ENCODE measurements at regions not wholly inside any gene's neighbourhood (a gene's known extent, or its start where the extent isn't known, plus 50 kb on each side); places are given as distances from the start of the nearest gene placed in this dataset.

GRCh38 chr10:65778753-65779152, 1147.1 kb upstream of the LRRTM3 start:
- Histone ChIP-seq H3K27me3 (replicated peaks; ENCODE audit: control insufficient read depth, insufficient read depth, low read length) (no peaks in the 10 kb centered on the region), H3K9me3 (no peaks in the 10 kb centered on the region), H3K4me1 (no peaks in the 10 kb centered on the region), H3K36me3 (ENCODE audit: control insufficient read depth, insufficient read depth, low read length) (no peaks in the 10 kb centered on the region), H3K4me3 (ENCODE audit: low read depth, low read length) (no peak overlapping the region)
- POLR2A ChIA-PET = no interaction called here
- no peak overlapping the region for H3K4me3 Mint-ChIP-seq (ENCODE audit: unreplicated experiment)
- BruUV-seq (replicated peaks) = no TSS peak
- H3K27me3 Mint-ChIP-seq (ENCODE audit: insufficient read depth, unreplicated experiment) = no peaks in the 10 kb centered on the region
- CTCF ChIA-PET = no interaction called here
- intact Hi-C loops (cut with micrococcal nuclease; ENCODE audit: unreplicated experiment) = no loop called here
- H3K36me3 Mint-ChIP-seq (ENCODE audit: insufficient read depth, unreplicated experiment) = no peaks in the 10 kb centered on the region
- no peak for DNase-seq
- no peak for TF ChIP-seq CTCF (IDR thresholded peaks at IDR 0.05; ENCODE audit: insufficient read depth in 1 of 2, low read depth in 1 of 2, low read length in 1 of 2, severe bottlenecking in 1 of 2, unreplicated experiment in 1 of 2)
- H3K9me3 Mint-ChIP-seq (ENCODE audit: unreplicated experiment) = no peaks in the 10 kb centered on the region
- no peaks in the 10 kb centered on the region for H3K4me1 Mint-ChIP-seq (ENCODE audit: low read depth, unreplicated experiment)
- H3K27ac Mint-ChIP-seq (ENCODE audit: unreplicated experiment) = no peak overlapping the region

GRCh38 chr10:65779985-65780384, 1145.9 kb upstream of the LRRTM3 start:
- intact Hi-C loops (cut with micrococcal nuclease; ENCODE audit: unreplicated experiment) = no loop called here
- Histone ChIP-seq H3K4me1 (no peaks in the 10 kb centered on the region), H3K4me3 (ENCODE audit: low read depth, low read length) (no peak overlapping the region), H3K9me3 (no peaks in the 10 kb centered on the region), H3K27me3 (replicated peaks; ENCODE audit: control insufficient read depth, insufficient read depth, low read length) (no peaks in the 10 kb centered on the region), H3K36me3 (ENCODE audit: control insufficient read depth, insufficient read depth, low read length) (no peaks in the 10 kb centered on the region)
- no peaks in the 10 kb centered on the region for H3K36me3 Mint-ChIP-seq (ENCODE audit: insufficient read depth, unreplicated experiment)
- POLR2A ChIA-PET = no interaction called here
- no peak for TF ChIP-seq CTCF (IDR thresholded peaks at IDR 0.05; ENCODE audit: insufficient read depth in 1 of 2, low read depth in 1 of 2, low read length in 1 of 2, severe bottlenecking in 1 of 2, unreplicated experiment in 1 of 2)
- no TSS peak for BruUV-seq (replicated peaks)
- no peak overlapping the region for H3K4me3 Mint-ChIP-seq (ENCODE audit: unreplicated experiment)
- DNase-seq = no peak
- no peaks in the 10 kb centered on the region for H3K27me3 Mint-ChIP-seq (ENCODE audit: insufficient read depth, unreplicated experiment)
- H3K9me3 Mint-ChIP-seq (ENCODE audit: unreplicated experiment) = no peaks in the 10 kb centered on the region
- H3K27ac Mint-ChIP-seq (ENCODE audit: unreplicated experiment) = no peak overlapping the region
- no peaks in the 10 kb centered on the region for H3K4me1 Mint-ChIP-seq (ENCODE audit: low read depth, unreplicated experiment)
- CTCF ChIA-PET = no interaction called here

- intact Hi-C loops (cut with micrococcal nuclease; ENCODE audit: unreplicated experiment) = no loop called here
- no peaks in the 10 kb centered on the region for H3K27me3 ChIP-seq (replicated peaks; ENCODE audit: control insufficient read depth, insufficient read depth, low read length)
- no peak for DNase-seq
- TF ChIP-seq CTCF (IDR thresholded peaks at IDR 0.05; ENCODE audit: insufficient read depth in 1 of 2, low read depth in 1 of 2, low read length in 1 of 2, severe bottlenecking in 1 of 2, unreplicated experiment in 1 of 2) = no peak
- Mint-ChIP-seq H3K4me1 (ENCODE audit: low read depth, unreplicated experiment) (no peaks in the 10 kb centered on the region), H3K4me3 (ENCODE audit: unreplicated experiment) (no peak overlapping the region), H3K9me3 (ENCODE audit: unreplicated experiment) (no peaks in the 10 kb centered on the region), H3K27me3 (ENCODE audit: insufficient read depth, unreplicated experiment) (no peaks in the 10 kb centered on the region), H3K36me3 (ENCODE audit: insufficient read depth, unreplicated experiment) (no peaks in the 10 kb centered on the region), H3K27ac (ENCODE audit: unreplicated experiment) (no peak overlapping the region)
- ChIA-PET POLR2A (no interaction called here), CTCF (no interaction called here)
- H3K4me1 ChIP-seq = no peaks in the 10 kb centered on the region
- no peaks in the 10 kb centered on the region for H3K9me3 ChIP-seq
- no TSS peak for BruUV-seq (replicated peaks)
- no peak overlapping the region for H3K4me3 ChIP-seq (ENCODE audit: low read depth, low read length)
- no peaks in the 10 kb centered on the region for H3K36me3 ChIP-seq (ENCODE audit: control insufficient read depth, insufficient read depth, low read length)
Measured at GRCh38 chr10:65786279-65786678, 1139.6 kb upstream of the LRRTM3 start.

All from Caco-2 (cell line).